IMR-90 (cell line): ENCODE measurements at regions not wholly inside any gene's neighbourhood (a gene's known extent, or its start where the extent isn't known, plus 50 kb on each side); places are given as distances from the start of the nearest gene placed in this dataset.

Source experiments
- ATAC-seq: fragments of 200-7000 bp; cut with Tn5 transposase; 2 replicates; pipeline ENCODE4 v1.9.1; 2020; ENCODE audit warnings: low read depth, mild to moderate bottlenecking, moderate library complexity
- BruUV-seq: library from RNA; stranded (reverse); fragments of 400-500 nt; replicated peaks from 2 replicates; lab custom pipeline; 2021; lab: Mats Ljungman, UMichigan
- CTCF ChIA-PET: fragments of 300-600 bp; formaldehyde crosslinking; extraction: SDS; loops from one replicate; lab custom pipeline; 2021; ENCODE audit warnings: antibody characterized with exemption; lab: Yijun Ruan, JAX
- POLR2A ChIA-PET: fragments of 300-600 bp; sonication (Branson Sonifier 250); formaldehyde crosslinking; loops from one replicate; lab custom pipeline; 2022; ENCODE audit warnings: antibody characterized with exemption; ENCODE audit not compliant: unreplicated experiment; lab: Charles Lee
- DNase-seq: peaks from one replicate; pipeline ENCODE4 v3.0.0; 2013
- H2AFZ ChIP-seq: replicated peaks from 2 replicates; pipeline ENCODE3; 2013; ENCODE audit warnings: low read length, mild to moderate bottlenecking; ENCODE audit not compliant: poor library complexity
- H2AK5ac ChIP-seq: 2 replicates; pipeline ENCODE4 v1.6.1; 2013; ENCODE audit warnings: low read depth, low read length, inconsistent platforms
- H2AK9ac ChIP-seq: replicated peaks from 2 replicates; pipeline ENCODE3; 2013; ENCODE audit warnings: mild to moderate bottlenecking, low read depth, low read length, moderate library complexity; ENCODE audit not compliant: poor library complexity
- H2BK120ac ChIP-seq: 2 replicates; pipeline ENCODE4 v1.6.1; 2013; ENCODE audit warnings: low read depth, low read length, inconsistent platforms
- H2BK15ac ChIP-seq: 3 replicates; pipeline ENCODE4 v1.6.1; 2013; ENCODE audit warnings: low read depth, low read length, inconsistent platforms
- H2BK20ac ChIP-seq: 2 replicates; pipeline ENCODE4 v1.6.1; 2013; ENCODE audit warnings: low read depth, mild to moderate bottlenecking, inconsistent platforms, low read length, moderate library complexity
- H2BK5ac ChIP-seq: 2 replicates; pipeline ENCODE4 v1.6.1; 2013; ENCODE audit warnings: mild to moderate bottlenecking, low read depth, low read length, inconsistent platforms; ENCODE audit not compliant: poor library complexity, severe bottlenecking
- H3K14ac ChIP-seq: replicated peaks from 2 replicates; pipeline ENCODE4 v1.6.1; 2013; ENCODE audit warnings: low read depth, low read length, inconsistent platforms
- H3K18ac ChIP-seq: 2 replicates; pipeline ENCODE4 v1.6.1; 2013; ENCODE audit warnings: low read depth, low read length, control low read depth
- H3K23ac ChIP-seq: 2 replicates; pipeline ENCODE4 v1.6.1; 2013; ENCODE audit warnings: low read depth, low read length, inconsistent platforms
- H3K27ac ChIP-seq: 2 replicates; pipeline ENCODE4 v1.5.1; 2013; ENCODE audit warnings: mild to moderate bottlenecking, control low read depth, low read length; ENCODE audit not compliant: insufficient read depth
- H3K27me3 ChIP-seq: 2 replicates; pipeline ENCODE4 v1.6.1; 2013; ENCODE audit warnings: low read length; ENCODE audit not compliant: control insufficient read depth, insufficient read depth
- H3K36me3 ChIP-seq: 2 replicates; pipeline ENCODE4 v1.6.1; 2013; ENCODE audit warnings: low read length, mixed read lengths; ENCODE audit not compliant: control insufficient read depth, insufficient read depth
- H3K4ac ChIP-seq: 2 replicates; pipeline ENCODE4 v1.6.1; 2013; ENCODE audit warnings: low read depth, low read length, inconsistent platforms
- H3K4me1 ChIP-seq: 2 replicates; pipeline ENCODE4 v1.6.1; 2013; ENCODE audit warnings: low read length, mixed read lengths; ENCODE audit not compliant: control insufficient read depth, insufficient read depth
- H3K4me2 ChIP-seq: 2 replicates; pipeline ENCODE4 v1.6.1; 2013; ENCODE audit warnings: low read depth, mild to moderate bottlenecking, control low read depth, low read length, moderate library complexity
- H3K4me3 ChIP-seq: 2 replicates; pipeline ENCODE4 v1.5.1; 2013; ENCODE audit warnings: low read depth, mild to moderate bottlenecking, control low read depth, low read length, moderate library complexity; ENCODE audit not compliant: insufficient read depth
- H3K56ac ChIP-seq: 2 replicates; pipeline ENCODE4 v1.6.1; 2013; ENCODE audit warnings: low read length, inconsistent platforms; ENCODE audit not compliant: insufficient read depth; ENCODE audit errors: extremely low read depth
- H3K79me1 ChIP-seq, 2 experiments: 2 replicates each; pipeline ENCODE4 v1.6.1; 2013; ENCODE audit warnings: low read length in 2 of 2, inconsistent platforms in 1 of 2, low read depth in 1 of 2
- H3K9ac ChIP-seq: 2 replicates; pipeline ENCODE4 v1.6.1; 2013; ENCODE audit warnings: low read depth, low read length, control low read depth
- H3K9me1 ChIP-seq: 2 replicates; pipeline ENCODE4 v1.6.1; 2013; ENCODE audit warnings: low read length, inconsistent platforms; ENCODE audit not compliant: insufficient read depth
- H3K9me3 ChIP-seq: 2 replicates; pipeline ENCODE4 v1.6.1; 2013; ENCODE audit warnings: low read length; ENCODE audit not compliant: control insufficient read depth, insufficient read depth
- H4K20me1 ChIP-seq: 2 replicates; pipeline ENCODE4 v1.6.1; 2013; ENCODE audit warnings: low read length, inconsistent platforms; ENCODE audit not compliant: insufficient read depth
- H4K5ac ChIP-seq: 2 replicates; pipeline ENCODE4 v1.6.1; 2013; ENCODE audit warnings: mild to moderate bottlenecking, low read depth, low read length, control low read depth
- H4K8ac ChIP-seq, 2 experiments: 2 replicates each; pipeline ENCODE4 v1.6.1; 2013; ENCODE audit warnings: low read depth in 2 of 2, low read length in 2 of 2, control low read depth in 1 of 2, inconsistent platforms in 1 of 2
- H4K91ac ChIP-seq: 2 replicates; pipeline ENCODE4 v1.6.1; 2013; ENCODE audit warnings: low read depth, low read length, inconsistent platforms; ENCODE audit not compliant: insufficient read depth
- CEBPB ChIP-seq: IDR thresholded peaks from 2 replicates; pipeline ENCODE4 v1.6.1; 2012; ENCODE audit warnings: low read depth, low read length, improper control_type of control experiment
- CTCF ChIP-seq: conservative IDR thresholded peaks from 2 replicates; pipeline ENCODE4 v1.5.1; 2012; ENCODE audit warnings: mild to moderate bottlenecking, low read depth, low read length, improper control_type of control experiment
- MAFK ChIP-seq: IDR thresholded peaks from 2 replicates; pipeline ENCODE4 v1.6.1; 2012; ENCODE audit warnings: low read depth, low read length, improper control_type of control experiment
- MXI1 ChIP-seq: IDR thresholded peaks from 2 replicates; pipeline ENCODE4 v1.6.1; 2012; ENCODE audit warnings: low read depth, mild to moderate bottlenecking, low read length, moderate library complexity, borderline replicate concordance
- NFE2L2 ChIP-seq: fragments of 150-350 bp; IDR thresholded peaks from 2 replicates; pipeline ENCODE4 v1.6.1; 2016; ENCODE audit warnings: low read depth, mild to moderate bottlenecking, low read length
- RAD21 ChIP-seq: IDR thresholded peaks from 2 replicates; pipeline ENCODE4 v1.6.1; 2012; ENCODE audit warnings: low read length, improper control_type of control experiment
- RCOR1 ChIP-seq: IDR thresholded peaks from 2 replicates; pipeline ENCODE4 v1.6.1; 2012; ENCODE audit warnings: mild to moderate bottlenecking, low read length, improper control_type of control experiment; ENCODE audit not compliant: insufficient replicate concordance
- SMC3 ChIP-seq: fragments of 150-350 bp; IDR thresholded peaks from 2 replicates; pipeline ENCODE4 v1.6.1; 2016; ENCODE audit warnings: low read depth, mild to moderate bottlenecking, antibody characterized with exemption, low read length, moderate library complexity
- WGBS, 2 experiments: methylation state at CpG; one replicate each; pipeline versions ENCODE4 v1.1.5 to v1.1.7; 2013; ENCODE audit warnings: missing lambda C conversion rate in 2 of 2; ENCODE audit not compliant: insufficient read length in 1 of 2; ENCODE audit errors: extremely low coverage in 2 of 2; 5-methylcytosine and 5-hydroxymethylcytosine counted together
- dilution Hi-C: fragments of 300-500 bp; cut with HindIII; formaldehyde crosslinking; loops from one replicate; pipeline ENCODE4 v1.14.3; 2018; ENCODE audit warnings: low sequenced_read_pairs; ENCODE audit not compliant: unreplicated experiment
- in situ Hi-C: fragments of 300-500 bp; cut with MboI; formaldehyde crosslinking; loops from 3 replicates; pipeline ENCODE4 v1.14.3; 2019; ENCODE audit warnings: low sequenced_read_pairs, inconsistent platforms, mixed read lengths
- intact Hi-C: fragments of 100-400 bp; cut with micrococcal nuclease; formaldehyde crosslinking; loops from 2 replicates; pipeline ENCODE4 v1.10.0; 2022

- DNase-seq (no peak), ATAC-seq (no peak)
- no peak overlapping the region for H2BK20ac ChIP-seq
- H4K20me1 ChIP-seq: no peaks in the 10 kb centered on the region
- no peak overlapping the region for H2BK120ac ChIP-seq
- no peak overlapping the region for H3K4me2 ChIP-seq
- no peak overlapping the region for H3K4ac ChIP-seq
- H2BK15ac ChIP-seq: no peak overlapping the region
- no peak overlapping the region for H3K56ac ChIP-seq
- intact Hi-C loops: no loop called here
- no peak overlapping the region for H3K9ac ChIP-seq
- ChIA-PET CTCF (no interaction called here), POLR2A (no interaction called here)
- TF ChIP-seq RCOR1 (no peak), CTCF (no peak), NFE2L2 (no peak), CEBPB (no peak), SMC3 (no peak), MXI1 (no peak), RAD21 (no peak), MAFK (no peak)
- H3K27ac ChIP-seq: no peak overlapping the region
- dilution Hi-C loops: no loop called here
- H3K9me3 ChIP-seq: peaks cover 17% of the 10 kb centered on the region
- H3K4me3 ChIP-seq: no peak overlapping the region
- no peak overlapping the region for H4K91ac ChIP-seq
- H4K8ac ChIP-seq: no peak overlapping the region
- H3K79me1 ChIP-seq: no peaks in the 10 kb centered on the region
- H3K27me3 ChIP-seq: no peaks in the 10 kb centered on the region
- H2AK9ac ChIP-seq: no peak overlapping the region
- H3K23ac ChIP-seq: no peak overlapping the region
- no peak overlapping the region for H2BK5ac ChIP-seq
- H2AK5ac ChIP-seq: no peak overlapping the region
- in situ Hi-C loops: no loop called here
- no peaks in the 10 kb centered on the region for H3K9me1 ChIP-seq
- no peak overlapping the region for H3K14ac ChIP-seq
- 40% methylated on average over 1 of the region's 9 CpGs; no CpG with 5 or more reads in 1 of the 2 experiments for WGBS, 2 experiments
- BruUV-seq: no TSS peak
- no peak overlapping the region for H3K18ac ChIP-seq
- no peak overlapping the region for H4K5ac ChIP-seq
- H3K36me3 ChIP-seq: no peaks in the 10 kb centered on the region
- H2AFZ ChIP-seq: no peak overlapping the region
- H3K4me1 ChIP-seq: no peaks in the 10 kb centered on the region
Measured at GRCh38 chr10:25682203-25682851, 251.7 kb upstream of the MYO3A start.
